H1 (cell line): ENCODE measurements at regions not wholly inside any gene's neighbourhood (a gene's known extent, or its start where the extent isn't known, plus 50 kb on each side); places are given as distances from the start of the nearest gene placed in this dataset.

Experiments
- ASH2L ChIP-seq: fragments of 200-600, 300-600 bp; sonication (generic); IDR thresholded peaks from one replicate; pipeline ENCODE4 v1.7.1; 2017; ENCODE audit warnings: low read length
- BACH1 ChIP-seq: IDR thresholded peaks from 2 replicates; pipeline ENCODE4 v1.6.1; 2012; ENCODE audit warnings: low read length, improper control_type of control experiment
- CBX5 ChIP-seq: fragments of 300-800, 300-1000 bp; sonication (generic); IDR thresholded peaks from 2 replicates; pipeline ENCODE4 v1.7.1; 2016; ENCODE audit warnings: antibody characterized with exemption, low read length, low read depth
- GABPA ChIP-seq: IDR thresholded peaks from 2 replicates; pipeline ENCODE4 v1.6.1; 2011; ENCODE audit warnings: mild to moderate bottlenecking, low read length, moderate library complexity, borderline replicate concordance; ENCODE audit not compliant: insufficient read depth
- RFX5 ChIP-seq: IDR thresholded peaks from 2 replicates; pipeline ENCODE4 v1.6.1; 2011; ENCODE audit warnings: low read depth, low read length, improper control_type of control experiment, borderline replicate concordance
- SIN3A ChIP-seq, 2 experiments: IDR thresholded peaks in 1 of 2; conservative IDR thresholded peaks in 1 of 2; 2 replicates each; pipeline ENCODE4 v1.6.1; 2011 to 2012; ENCODE audit warnings: low read length in 2 of 2, improper control_type of control experiment in 1 of 2, low read depth in 1 of 2, mild to moderate bottlenecking in 1 of 2
- SP4 ChIP-seq: IDR thresholded peaks from 2 replicates; pipeline ENCODE4 v1.6.1; 2012; ENCODE audit warnings: low read length, inconsistent platforms
- TBP ChIP-seq: IDR thresholded peaks from 2 replicates; pipeline ENCODE4 v1.6.1; 2011; ENCODE audit warnings: low read depth, low read length, improper control_type of control experiment
- TEAD4 ChIP-seq: IDR thresholded peaks from 2 replicates; pipeline ENCODE4 v1.6.1; 2012; ENCODE audit warnings: low read depth, low read length, inconsistent platforms, mixed read lengths
- YY1 ChIP-seq: IDR thresholded peaks from 2 replicates; pipeline ENCODE4 v1.6.1; 2011; ENCODE audit warnings: low read depth, mild to moderate bottlenecking, low read length
- TF ChIP-seq, protein P1 (sequence below): IDR thresholded peaks from 2 replicates; pipeline ENCODE4 v1.6.1; 2011; ENCODE audit warnings: low read length, improper control_type of control experiment

DNA sequence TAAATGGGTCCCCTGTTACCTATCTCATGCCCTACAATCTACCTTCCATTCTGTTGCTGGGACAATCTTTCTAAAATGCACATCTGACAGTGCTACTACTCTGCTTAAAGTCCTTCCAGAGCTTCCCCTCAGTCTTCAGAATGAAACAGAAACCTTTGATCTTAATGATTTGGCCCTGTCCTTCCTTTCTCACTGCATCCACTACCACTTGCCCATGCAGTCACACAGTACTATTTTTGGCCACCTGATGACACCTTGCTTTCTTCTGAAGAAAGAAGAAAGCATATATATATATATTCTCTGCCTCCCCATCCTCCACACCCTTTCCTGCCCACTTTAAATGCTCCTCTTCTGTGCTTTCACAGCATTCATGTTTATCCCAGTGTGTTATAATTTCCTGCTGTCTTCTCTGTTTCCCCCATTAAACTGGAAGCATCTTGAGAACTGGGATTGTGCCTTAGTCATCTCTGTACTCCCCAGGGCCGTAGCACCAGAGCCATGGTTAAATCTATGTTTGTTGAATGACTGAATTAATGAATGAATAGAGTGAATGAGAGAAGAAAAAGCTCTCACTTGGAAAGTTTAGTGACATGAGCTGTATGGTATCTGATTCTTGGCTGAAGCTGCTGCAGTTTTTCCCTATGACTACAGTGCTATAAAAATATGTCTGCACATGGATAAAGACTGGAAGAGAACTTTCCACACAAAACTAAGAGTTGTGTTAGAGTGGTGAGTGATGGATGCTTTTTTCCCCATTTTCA, 56.2 kb downstream of the RTL9 start (continued):
- TF ChIP-seq GABPA (no peak), SIN3A (conservative IDR thresholded peaks at IDR 0.05 in 1 of 2, IDR thresholded peaks at IDR 0.05 in 1 of 2; ENCODE audit: low read depth in 1 of 2, low read length in 2 of 2) (no peak), TEAD4 (no peak), RFX5 (no peak), YY1 (no peak), CBX5 (no peak), SP4 (no peak), ASH2L (no peak), TBP (no peak), BACH1 (no peak)
- TF ChIP-seq, protein P1, sequence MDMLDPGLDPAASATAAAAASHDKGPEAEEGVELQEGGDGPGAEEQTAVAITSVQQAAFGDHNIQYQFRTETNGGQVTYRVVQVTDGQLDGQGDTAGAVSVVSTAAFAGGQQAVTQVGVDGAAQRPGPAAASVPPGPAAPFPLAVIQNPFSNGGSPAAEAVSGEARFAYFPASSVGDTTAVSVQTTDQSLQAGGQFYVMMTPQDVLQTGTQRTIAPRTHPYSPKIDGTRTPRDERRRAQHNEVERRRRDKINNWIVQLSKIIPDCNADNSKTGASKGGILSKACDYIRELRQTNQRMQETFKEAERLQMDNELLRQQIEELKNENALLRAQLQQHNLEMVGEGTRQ, result no peak
